H1 (cell line): ENCODE measurements at regions not wholly inside any gene's neighbourhood (a gene's known extent, or its start where the extent isn't known, plus 50 kb on each side); places are given as distances from the start of the nearest gene placed in this dataset.

Experiments used
- CTCF ChIA-PET: fragments of 300-600 bp; sonication (Branson Sonifier 250); formaldehyde crosslinking; loops from one replicate; lab custom pipeline; 2021; ENCODE audit not compliant: partially characterized antibody; lab: Charles Lee
- POLR2A ChIA-PET: fragments of 300-600 bp; sonication (Branson Sonifier 250); formaldehyde crosslinking; loops from one replicate; lab custom pipeline; 2021; ENCODE audit warnings: inconsistent platforms; ENCODE audit not compliant: partially characterized antibody; lab: Charles Lee
- DNase-seq, 2 experiments: peaks; one replicate each; pipeline versions ENCODE4 v3.0.0 to v3.0.0-alpha.2; 2010 to 2022; ENCODE audit warnings: low spot score in 2 of 2, low read depth in 1 of 2, mixed read lengths in 1 of 2
- FAIRE-seq: peaks from 2 replicates; lab custom pipeline; 2011; peaks lifted over from hg19 to GRCh38; lab: Jason Lieb, UNC
- H2AFZ ChIP-seq: 2 replicates; pipeline ENCODE4 v1.8.1; 2012; ENCODE audit warnings: low read length, inconsistent platforms
- H2AK5ac ChIP-seq: 2 replicates; pipeline ENCODE4 v1.6.1; 2013; ENCODE audit warnings: low read depth, low read length
- H2BK120ac ChIP-seq: replicated peaks from 2 replicates; pipeline ENCODE3; 2013; ENCODE audit warnings: low read depth, low read length, inconsistent platforms
- H2BK12ac ChIP-seq: 2 replicates; pipeline ENCODE4 v1.6.1; 2013; ENCODE audit warnings: low read depth, low read length
- H2BK15ac ChIP-seq: 2 replicates; pipeline ENCODE4 v1.6.1; 2013; ENCODE audit warnings: low read length
- H2BK20ac ChIP-seq: 2 replicates; pipeline ENCODE4 v1.6.1; 2013; ENCODE audit warnings: low read length
- H2BK5ac ChIP-seq: 2 replicates; pipeline ENCODE4 v1.6.1; 2013; ENCODE audit warnings: low read depth, low read length
- H3K14ac ChIP-seq: 2 replicates; pipeline ENCODE4 v1.6.1; 2013; ENCODE audit warnings: inconsistent platforms; ENCODE audit not compliant: insufficient read length
- H3K18ac ChIP-seq: 2 replicates; pipeline ENCODE4 v1.6.1; 2013; ENCODE audit warnings: low read length; ENCODE audit errors: extremely low read depth
- H3K23ac ChIP-seq: 2 replicates; pipeline ENCODE4 v1.6.1; 2013; ENCODE audit warnings: inconsistent platforms; ENCODE audit not compliant: insufficient read length
- H3K23me2 ChIP-seq: 2 replicates; pipeline ENCODE4 v1.6.1; 2013; ENCODE audit warnings: low read depth, low read length
- H3K27ac ChIP-seq: 2 replicates; pipeline ENCODE4 v1.6.1; 2011; ENCODE audit warnings: low read depth, low read length, inconsistent platforms
- H3K27me3 ChIP-seq, 4 experiments: replicated peaks in 1 of 4; 1 replicate in 1 of 4; 2 replicates in 3 of 4; pipeline versions ENCODE4 v1.6.1 to v1.8.1; 2011 to 2013; ENCODE audit warnings: low read length in 3 of 4, mild to moderate bottlenecking in 3 of 4, inconsistent platforms in 2 of 4, mixed read lengths in 2 of 4, moderate library complexity in 1 of 4; ENCODE audit not compliant: control insufficient read depth in 3 of 4, insufficient read depth in 3 of 4; ENCODE audit errors: extremely low read depth in 1 of 4
- H3K36me3 ChIP-seq, 4 experiments: 2 replicates each; pipeline versions ENCODE4 v1.6.1 to v1.8.1; 2011 to 2013; ENCODE audit warnings: mild to moderate bottlenecking in 4 of 4, low read length in 3 of 4, moderate library complexity in 2 of 4, control low read depth in 1 of 4, inconsistent platforms in 1 of 4; ENCODE audit not compliant: insufficient read depth in 4 of 4, control insufficient read depth in 2 of 4
- H3K4ac ChIP-seq: replicated peaks from 2 replicates; pipeline ENCODE3; 2013; ENCODE audit warnings: low read length, low read depth, mixed read lengths, inconsistent platforms; ENCODE audit not compliant: insufficient read length
- H3K4me1 ChIP-seq, 4 experiments: replicated peaks in 1 of 4; 1 replicate in 1 of 4; 2 replicates in 3 of 4; pipeline versions ENCODE4 v1.6.1 to v1.8.1; 2011 to 2013; ENCODE audit warnings: low read length in 3 of 4, inconsistent platforms in 2 of 4, mixed read lengths in 1 of 4; ENCODE audit not compliant: insufficient read depth in 4 of 4, control insufficient read depth in 3 of 4
- H3K4me2 ChIP-seq, 2 experiments: 2 replicates each; pipeline versions ENCODE4 v1.6.1 to v1.8.1; 2011 to 2013; ENCODE audit warnings: low read depth in 2 of 2, low read length in 2 of 2, control low read depth in 1 of 2, inconsistent platforms in 1 of 2, mild to moderate bottlenecking in 1 of 2; ENCODE audit not compliant: insufficient read depth in 1 of 2
- H3K4me3 ChIP-seq, 4 experiments: fragments of 200-600, 300-600 bp in 1 of 4; sonication (generic), shearing (Covaris generic), sonication (Bioruptor Twin) in 1 of 4; 2 replicates each; pipeline versions ENCODE4 v1.5.1 to v1.8.1; 2011 to 2016; ENCODE audit warnings: low read length in 4 of 4, low read depth in 3 of 4, control low read depth in 2 of 4, inconsistent platforms in 2 of 4, mild to moderate bottlenecking in 2 of 4, mixed read lengths in 1 of 4, moderate library complexity in 1 of 4; ENCODE audit not compliant: insufficient read depth in 2 of 4; ENCODE audit errors: extremely low read depth in 1 of 4
- H3K56ac ChIP-seq: replicated peaks from 2 replicates; pipeline ENCODE3; 2013; ENCODE audit warnings: low read depth, mild to moderate bottlenecking, mixed read lengths, low read length, inconsistent platforms; ENCODE audit not compliant: insufficient read length
- H3K79me1 ChIP-seq: 2 replicates; pipeline ENCODE4 v1.6.1; 2013; ENCODE audit warnings: low read depth, low read length, control low read depth
- H3K79me2 ChIP-seq, 2 experiments: 2 replicates each; pipeline versions ENCODE4 v1.6.1 to v1.8.1; 2012 to 2013; ENCODE audit warnings: low read length in 2 of 2, mild to moderate bottlenecking in 2 of 2, inconsistent platforms in 1 of 2; ENCODE audit not compliant: insufficient read depth in 2 of 2, control insufficient read depth in 1 of 2
- H3K9ac ChIP-seq, 4 experiments: replicated peaks in 1 of 4; 1 replicate in 1 of 4; 2 replicates in 3 of 4; pipeline versions ENCODE4 v1.6.1 to v1.8.1; 2011 to 2013; ENCODE audit warnings: low read depth in 3 of 4, low read length in 3 of 4, control low read depth in 2 of 4, mild to moderate bottlenecking in 2 of 4, moderate library complexity in 2 of 4, inconsistent platforms in 1 of 4; ENCODE audit errors: extremely low read depth in 1 of 4
- H3K9me3 ChIP-seq, 2 experiments: 2 replicates each; pipeline versions ENCODE4 v1.6.1 to v1.8.1; 2012 to 2013; ENCODE audit warnings: mild to moderate bottlenecking in 2 of 2, moderate library complexity in 2 of 2, control low read depth in 1 of 2, inconsistent platforms in 1 of 2, low read depth in 1 of 2, low read length in 1 of 2, mixed read lengths in 1 of 2; ENCODE audit not compliant: insufficient read depth in 2 of 2
- H4K20me1 ChIP-seq, 2 experiments: replicated peaks in 1 of 2; 2 replicates each; pipeline versions ENCODE3 to v1.8.1; 2011 to 2013; ENCODE audit warnings: inconsistent platforms in 2 of 2, low read length in 2 of 2, mild to moderate bottlenecking in 1 of 2; ENCODE audit not compliant: insufficient read depth in 2 of 2, control insufficient read depth in 1 of 2
- H4K5ac ChIP-seq: 2 replicates; pipeline ENCODE4 v1.6.1; 2013; ENCODE audit warnings: low read length, low read depth, mixed read lengths, inconsistent platforms; ENCODE audit not compliant: insufficient read length
- H4K8ac ChIP-seq: 2 replicates; pipeline ENCODE4 v1.8.0; 2013; ENCODE audit warnings: mild to moderate bottlenecking, moderate library complexity, low read length, inconsistent platforms; ENCODE audit not compliant: insufficient read depth; ENCODE audit errors: extremely low read depth
- H4K91ac ChIP-seq: replicated peaks from 2 replicates; pipeline ENCODE3; 2013; ENCODE audit warnings: low read length, mixed read lengths, inconsistent platforms; ENCODE audit not compliant: insufficient read length
- ATF3 ChIP-seq: IDR thresholded peaks from 2 replicates; pipeline ENCODE4 v1.6.1; 2011; ENCODE audit warnings: low read depth, mild to moderate bottlenecking, low read length; ENCODE audit not compliant: insufficient read depth
- CBX8 ChIP-seq: fragments of 300-800, 300-1000 bp; sonication (generic); IDR thresholded peaks from 2 replicates; pipeline ENCODE4 v1.7.1; 2016; ENCODE audit warnings: low read depth, low read length, borderline replicate concordance
- CHD1 ChIP-seq: IDR thresholded peaks from 2 replicates; pipeline ENCODE4 v1.6.1; 2012; ENCODE audit warnings: low read depth, low read length, improper control_type of control experiment
- EZH2 ChIP-seq: fragments of 200-600 bp; sonication (generic); IDR thresholded peaks from 2 replicates; pipeline ENCODE4 v1.7.1; 2012; ENCODE audit warnings: low read depth, mild to moderate bottlenecking, moderate library complexity, low read length, inconsistent platforms; ENCODE audit not compliant: severe bottlenecking
- KDM4A ChIP-seq: IDR thresholded peaks from one replicate; pipeline ENCODE4 v1.7.1; 2012; ENCODE audit warnings: low read depth, mild to moderate bottlenecking, moderate library complexity, low read length, inconsistent platforms; ENCODE audit not compliant: severe bottlenecking
- MAFK ChIP-seq: IDR thresholded peaks from 2 replicates; pipeline ENCODE4 v1.6.1; 2012; ENCODE audit warnings: low read depth, mild to moderate bottlenecking, improper control_type of control experiment, low read length
- POLR2A ChIP-seq, 2 experiments: IDR thresholded peaks; 1 replicate in 1 of 2; 2 replicates in 1 of 2; pipeline ENCODE4 v1.6.1; 2011; ENCODE audit warnings: low read depth in 2 of 2, low read length in 2 of 2, mild to moderate bottlenecking in 2 of 2; ENCODE audit errors: control extremely low read depth in 1 of 2
- RAD21 ChIP-seq, 2 experiments: IDR thresholded peaks in 1 of 2; conservative IDR thresholded peaks in 1 of 2; 2 replicates each; pipeline ENCODE4 v1.6.1; 2011; ENCODE audit warnings: low read depth in 2 of 2, low read length in 2 of 2, improper control_type of control experiment in 1 of 2, inconsistent platforms in 1 of 2, mild to moderate bottlenecking in 1 of 2, moderate library complexity in 1 of 2
- RBBP5 ChIP-seq: IDR thresholded peaks from 2 replicates; pipeline ENCODE4 v1.7.1; 2012; ENCODE audit warnings: low read depth, mild to moderate bottlenecking, inconsistent platforms, low read length, moderate library complexity, borderline replicate concordance
- SP2 ChIP-seq: IDR thresholded peaks from 2 replicates; pipeline ENCODE4 v1.6.1; 2012; ENCODE audit warnings: mild to moderate bottlenecking, low read length, inconsistent platforms
- SRF ChIP-seq: IDR thresholded peaks from 2 replicates; pipeline ENCODE4 v1.6.1; 2011; ENCODE audit warnings: mild to moderate bottlenecking, low read depth, low read length, moderate library complexity
- WGBS, 2 experiments: shearing (Covaris generic) in 1 of 2; methylation state at CpG; one replicate each; pipeline versions ENCODE4 v1.1.6 to v1.1.7; 2013 to 2015; ENCODE audit warnings: low lambda C conversion rate in 2 of 2, mixed read lengths in 2 of 2, inconsistent platforms in 1 of 2, low coverage in 1 of 2, missing lambda C conversion rate in 1 of 2; ENCODE audit not compliant: insufficient replicate concordance in 2 of 2, insufficient coverage in 1 of 2, insufficient read length in 1 of 2; ENCODE audit errors: extremely low coverage in 1 of 2, missing lambda C conversion rate in 1 of 2; 5-methylcytosine and 5-hydroxymethylcytosine counted together

DNA sequence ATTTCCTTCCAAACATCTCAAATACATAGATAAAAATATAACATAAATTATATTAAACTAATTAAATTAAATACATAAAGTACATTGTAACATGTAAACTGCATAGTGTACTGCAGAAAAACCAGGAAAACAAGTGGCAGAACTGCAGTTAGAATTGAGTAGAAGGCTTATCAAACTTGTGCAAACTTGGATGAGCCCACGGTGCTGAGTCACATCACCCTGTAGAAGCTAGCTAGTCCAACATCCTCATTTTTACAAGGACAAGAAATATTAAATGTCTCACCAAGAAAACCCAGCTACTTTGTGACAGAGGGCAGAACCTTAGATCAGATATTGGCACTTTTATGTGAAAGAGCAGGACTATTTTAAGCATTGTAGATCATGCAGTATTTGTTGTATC is 807.9 kb upstream of the NUDT12 start:
- Histone ChIP-seq H3K4me3 (no peak overlapping the region), H3K79me2 (no peaks in the 10 kb centered on the region), H2BK12ac (no peak overlapping the region), H4K20me1 (no peaks in the 10 kb centered on the region), H3K56ac (no peak overlapping the region), H2BK5ac (no peak overlapping the region), H3K36me3 (no peaks in the 10 kb centered on the region), H3K9ac (no peak overlapping the region), H3K4me1 (no peaks in the 10 kb centered on the region), H3K14ac (no peak overlapping the region), H2AK5ac (no peak overlapping the region), H4K5ac (no peak overlapping the region), H3K9me3 (no peaks in the 10 kb centered on the region), H3K4me2 (no peak overlapping the region), H3K79me1 (no peaks in the 10 kb centered on the region), H3K18ac (no peak overlapping the region), H2BK15ac (no peak overlapping the region), H2AFZ (no peak overlapping the region), H3K27ac (no peak overlapping the region), H4K91ac (no peak overlapping the region), H3K27me3 (no peaks in the 10 kb centered on the region), H2BK120ac (no peak overlapping the region), H3K23me2 (no peaks in the 10 kb centered on the region), H2BK20ac (no peak overlapping the region), H3K23ac (no peak overlapping the region), H4K8ac (no peak overlapping the region), H3K4ac (no peak overlapping the region)
- ChIA-PET CTCF (no interaction called here), POLR2A (no interaction called here)
- DNase-seq (no peak), FAIRE-seq (no peak)
- TF ChIP-seq KDM4A (no peak), RBBP5 (no peak), CBX8 (no peak), EZH2 (no peak), MAFK (no peak), SRF (no peak), POLR2A (IDR thresholded peaks at IDR 0.05; ENCODE audit: control extremely low read depth in 1 of 2, low read depth in 2 of 2, low read length in 2 of 2) (no peak), SP2 (no peak), ATF3 (no peak), RAD21 (IDR thresholded peaks at IDR 0.05 in 1 of 2, conservative IDR thresholded peaks at IDR 0.05 in 1 of 2; ENCODE audit: low read depth in 2 of 2, low read length in 2 of 2) (no peak), CHD1 (no peak)
- WGBS, 2 experiments, result 94% methylated on average over 1 of the region's 1 CpG; no CpG with 5 or more reads in 1 of the 2 experiments
